A673 (cell line): ENCODE measurements at regions not wholly inside any gene's neighbourhood (a gene's known extent, or its start where the extent isn't known, plus 50 kb on each side); places are given as distances from the start of the nearest gene placed in this dataset.
"Not testable (repeated sequence)": the region's sequence is repeated elsewhere in the genome, so short reads cannot be mapped to it uniquely, and the experiment has no call there.

Experiments used
- CTCF ChIP-seq: fragments of 300-800, 200-600 bp; sonication (generic); conservative IDR thresholded peaks from 2 replicates; pipeline ENCODE4 v1.5.1; 2017; ENCODE audit warnings: low read depth, mild to moderate bottlenecking, antibody characterized with exemption, low read length, moderate library complexity, mixed read lengths
- EZH2 ChIP-seq: fragments of 200-600 bp; sonication (generic); IDR thresholded peaks from 2 replicates; pipeline ENCODE4 v1.6.1; 2017; ENCODE audit warnings: borderline replicate concordance, low read depth, mild to moderate bottlenecking, mixed read lengths, antibody characterized with exemption, low read length; ENCODE audit not compliant: poor library complexity, severe bottlenecking

DNA sequence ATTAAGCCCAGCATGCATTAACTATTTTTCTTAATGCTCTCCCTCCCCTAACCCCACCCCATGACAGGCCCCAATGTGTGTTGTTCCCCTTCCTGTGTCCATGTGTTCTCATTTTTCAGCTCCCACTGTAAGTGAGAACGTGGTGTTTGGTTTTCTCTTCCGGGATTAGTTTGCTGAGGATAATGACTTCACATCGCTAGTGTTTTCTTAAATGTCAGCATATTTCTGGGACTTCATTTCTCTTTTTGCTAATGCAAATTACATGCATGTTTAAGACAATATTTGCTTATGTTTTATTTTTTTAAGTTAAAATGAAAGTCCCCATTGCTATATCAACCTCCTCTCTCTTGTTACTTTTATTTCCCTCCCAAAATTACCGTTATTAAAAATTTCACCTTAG, 733.3 kb upstream of the DEFB115 start:
- not testable (repeated sequence) for TF ChIP-seq CTCF, EZH2
